ENCODE measurements at regions not wholly inside any gene's neighbourhood (a gene's known extent, or its start where the extent isn't known, plus 50 kb on each side); places are given as distances from the start of the nearest gene placed in this dataset.

- ATAC-seq (no peak), DNase-seq (ENCODE audit: low spot score) (no peak)
- H3K27ac Mint-ChIP-seq = no peak overlapping the region
- H3K4me3 Mint-ChIP-seq = no peak overlapping the region
- ChIA-PET CTCF (no interaction called here), POLR2A (no interaction called here)
- no peaks in the 10 kb centered on the region for H3K36me3 Mint-ChIP-seq
- TF ChIP-seq ZNF425 (CRISPR knock-in tag; conservative IDR thresholded peaks at IDR 0.05) = no peak
- no peak for TF ChIP-seq ZNF219 (CRISPR knock-in tag; IDR thresholded peaks at IDR 0.05; ENCODE audit: borderline replicate concordance)
- no peak for TF ChIP-seq CBFB (CRISPR knock-in tag; IDR thresholded peaks at IDR 0.05; ENCODE audit: low read depth)
- no peak for TF ChIP-seq GABPB1 (CRISPR knock-in tag; IDR thresholded peaks at IDR 0.05)
- no peak for TF ChIP-seq CDX4 (CRISPR knock-in tag; IDR thresholded peaks at IDR 0.05; ENCODE audit: borderline replicate concordance)
- TF ChIP-seq ZNF416 (CRISPR knock-in tag; IDR thresholded peaks at IDR 0.05) = no peak
- H3K4me1 Mint-ChIP-seq = no peaks in the 10 kb centered on the region
- H3K27me3 Mint-ChIP-seq (ENCODE audit: low read depth) = no peaks in the 10 kb centered on the region
- peaks cover 7% of the 10 kb centered on the region for H3K9me3 Mint-ChIP-seq
These were observed 605.6 kb upstream of the TEX47 start for GRCh38 chr7:89401099-89401498.

GRCh38 chr7:89401690-89402089 lies 606.2 kb upstream of the TEX47 start:
- CTCF ChIA-PET = no interaction called here
- no peak for DNase-seq (ENCODE audit: low spot score)
- Mint-ChIP-seq H3K27ac (no peak overlapping the region), H3K27me3 (ENCODE audit: low read depth) (no peaks in the 10 kb centered on the region), H3K4me3 (no peak overlapping the region), H3K9me3 (peaks cover 7% of the 10 kb centered on the region), H3K4me1 (no peaks in the 10 kb centered on the region), H3K36me3 (no peaks in the 10 kb centered on the region)
- TF ChIP-seq GRHL2 (CRISPR knock-in tag; IDR thresholded peaks at IDR 0.05; ENCODE audit: insufficient replicate concordance, severe bottlenecking) (no peak), CBFB (CRISPR knock-in tag; IDR thresholded peaks at IDR 0.05; ENCODE audit: low read depth) (no peak), E2F5 (CRISPR knock-in tag; IDR thresholded peaks at IDR 0.05) (no peak), EMX1 (CRISPR knock-in tag; IDR thresholded peaks at IDR 0.05) (no peak), ZMAT4 (CRISPR knock-in tag; IDR thresholded peaks at IDR 0.05) (no peak), NFYB (CRISPR knock-in tag; conservative IDR thresholded peaks at IDR 0.05; ENCODE audit: low read depth) (no peak), SMAD4 (CRISPR knock-in tag; IDR thresholded peaks at IDR 0.05) (no peak), ATF1 (CRISPR knock-in tag; IDR thresholded peaks at IDR 0.05) (no peak), ZNF425 (CRISPR knock-in tag; conservative IDR thresholded peaks at IDR 0.05) (no peak)
- no peak for ATAC-seq
- POLR2A ChIA-PET = no interaction called here

GRCh38 chr7:89451911-89452310 lies 656.4 kb upstream of the TEX47 start:
- POLR2A ChIA-PET = no interaction called here
- DNase-seq (ENCODE audit: low spot score) (no peak), ATAC-seq (no peak)
- Mint-ChIP-seq H3K27me3 (ENCODE audit: low read depth) (no peaks in the 10 kb centered on the region), H3K4me3 (no peak overlapping the region), H3K4me1 (no peaks in the 10 kb centered on the region), H3K9me3 (no peaks in the 10 kb centered on the region), H3K36me3 (no peaks in the 10 kb centered on the region), H3K27ac (no peak overlapping the region)
- CTCF ChIA-PET = no interaction called here
- TF ChIP-seq TEAD1 (CRISPR knock-in tag; IDR thresholded peaks at IDR 0.05) (no peak), SMAD3 (CRISPR knock-in tag; IDR thresholded peaks at IDR 0.05; ENCODE audit: borderline replicate concordance) (no peak), NR2C2 (CRISPR knock-in tag; IDR thresholded peaks at IDR 0.05) (no peak), MLX (CRISPR knock-in tag; IDR thresholded peaks at IDR 0.05) (no peak), PRDM15 (CRISPR knock-in tag; IDR thresholded peaks at IDR 0.05) (no peak)

Measured in WTC11 (cell line).